Progenitor cell of endocrine pancreas (in vitro differentiated cells): ENCODE measurements at regions not wholly inside any gene's neighbourhood (a gene's known extent, or its start where the extent isn't known, plus 50 kb on each side); places are given as distances from the start of the nearest gene placed in this dataset.

Experiments
- DNase-seq: peaks from one replicate; pipeline ENCODE4 v3.0.0; 2021; ENCODE audit warnings: low spot score; ENCODE audit not compliant: unreplicated experiment
- H3K27ac Mint-ChIP-seq: 2 replicates; pipeline ENCODE4 v1.8.0; 2021; ENCODE audit warnings: mild to moderate bottlenecking, moderate library complexity, mixed read lengths
- H3K27me3 Mint-ChIP-seq: 2 replicates; pipeline ENCODE4 v1.8.0; 2021; ENCODE audit warnings: mixed read lengths
- H3K36me3 Mint-ChIP-seq: 2 replicates; pipeline ENCODE4 v1.8.0; 2022; ENCODE audit warnings: mixed read lengths; ENCODE audit not compliant: insufficient read depth
- H3K4me1 Mint-ChIP-seq: 2 replicates; pipeline ENCODE4 v1.8.0; 2021; ENCODE audit warnings: low read depth, mixed read lengths
- H3K4me3 Mint-ChIP-seq: 2 replicates; pipeline ENCODE4 v1.8.0; 2021; ENCODE audit warnings: low read depth, mild to moderate bottlenecking, moderate library complexity, mixed read lengths
- H3K9me3 Mint-ChIP-seq: 2 replicates; pipeline ENCODE4 v1.8.0; 2021; ENCODE audit warnings: low read depth, mixed read lengths
- TF ChIP-seq, protein P1 (sequence below): fragments of 200-600 bp; sonication (generic); IDR thresholded peaks from one replicate; pipeline ENCODE4 v1.5.0; 2021; ENCODE audit warnings: antibody characterized with exemption, mild to moderate bottlenecking; ENCODE audit not compliant: unreplicated experiment

DNA sequence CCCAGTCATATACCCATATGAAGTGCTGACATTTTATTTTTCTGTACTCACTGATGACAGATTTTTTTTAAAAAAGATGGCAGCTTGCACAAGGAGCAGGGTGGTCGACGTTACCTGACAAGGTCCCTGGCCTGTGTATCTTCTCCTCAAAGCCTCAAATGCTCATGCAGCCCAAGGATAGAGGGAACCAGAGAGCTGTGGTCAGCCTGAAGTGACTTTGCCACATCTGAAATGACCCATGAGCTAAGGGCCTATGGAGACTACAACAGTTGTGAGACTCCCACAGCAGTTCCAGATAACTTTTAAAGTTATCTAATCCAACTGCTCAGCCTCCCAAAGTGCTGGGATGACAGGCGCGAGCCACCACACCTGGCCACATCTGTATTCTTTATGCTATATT is 131.1 kb downstream of the GLUL start:
- H3K36me3 Mint-ChIP-seq, result no peaks in the 10 kb centered on the region
- H3K27ac Mint-ChIP-seq, result no peak overlapping the region
- H3K4me1 Mint-ChIP-seq, result peaks cover 6% of the 10 kb centered on the region
- H3K27me3 Mint-ChIP-seq, result no peaks in the 10 kb centered on the region
- no peak overlapping the region for H3K4me3 Mint-ChIP-seq
- H3K9me3 Mint-ChIP-seq, result no peaks in the 10 kb centered on the region
- TF ChIP-seq, protein P1, sequence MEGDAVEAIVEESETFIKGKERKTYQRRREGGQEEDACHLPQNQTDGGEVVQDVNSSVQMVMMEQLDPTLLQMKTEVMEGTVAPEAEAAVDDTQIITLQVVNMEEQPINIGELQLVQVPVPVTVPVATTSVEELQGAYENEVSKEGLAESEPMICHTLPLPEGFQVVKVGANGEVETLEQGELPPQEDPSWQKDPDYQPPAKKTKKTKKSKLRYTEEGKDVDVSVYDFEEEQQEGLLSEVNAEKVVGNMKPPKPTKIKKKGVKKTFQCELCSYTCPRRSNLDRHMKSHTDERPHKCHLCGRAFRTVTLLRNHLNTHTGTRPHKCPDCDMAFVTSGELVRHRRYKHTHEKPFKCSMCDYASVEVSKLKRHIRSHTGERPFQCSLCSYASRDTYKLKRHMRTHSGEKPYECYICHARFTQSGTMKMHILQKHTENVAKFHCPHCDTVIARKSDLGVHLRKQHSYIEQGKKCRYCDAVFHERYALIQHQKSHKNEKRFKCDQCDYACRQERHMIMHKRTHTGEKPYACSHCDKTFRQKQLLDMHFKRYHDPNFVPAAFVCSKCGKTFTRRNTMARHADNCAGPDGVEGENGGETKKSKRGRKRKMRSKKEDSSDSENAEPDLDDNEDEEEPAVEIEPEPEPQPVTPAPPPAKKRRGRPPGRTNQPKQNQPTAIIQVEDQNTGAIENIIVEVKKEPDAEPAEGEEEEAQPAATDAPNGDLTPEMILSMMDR, result no peak
- no peak for DNase-seq

DNA sequence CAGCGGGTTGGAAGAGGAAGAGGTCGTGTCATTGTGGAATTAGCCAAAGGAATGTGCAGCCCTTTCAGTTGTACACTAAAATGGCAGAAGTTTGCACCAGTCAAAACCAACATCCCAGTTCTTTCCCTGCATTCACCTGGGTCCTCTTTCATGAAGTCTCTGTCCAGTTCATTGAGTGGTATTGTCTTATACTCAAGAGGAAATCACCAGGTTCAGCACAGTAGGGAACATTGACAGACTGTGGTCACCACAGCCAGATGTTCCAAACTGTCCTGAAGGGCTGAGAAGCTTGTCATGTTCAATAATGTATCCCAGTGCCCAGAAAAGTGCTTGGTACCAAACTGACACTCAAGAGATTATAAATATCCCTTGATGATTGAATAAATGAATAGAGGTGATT is 131.6 kb downstream of the GLUL start:
- Mint-ChIP-seq H3K36me3 (no peaks in the 10 kb centered on the region), H3K27ac (no peak overlapping the region), H3K9me3 (no peaks in the 10 kb centered on the region), H3K4me1 (peaks cover 6% of the 10 kb centered on the region), H3K27me3 (no peaks in the 10 kb centered on the region), H3K4me3 (no peak overlapping the region)
- no peak for DNase-seq
- TF ChIP-seq, protein P1, result no peak

DNA sequence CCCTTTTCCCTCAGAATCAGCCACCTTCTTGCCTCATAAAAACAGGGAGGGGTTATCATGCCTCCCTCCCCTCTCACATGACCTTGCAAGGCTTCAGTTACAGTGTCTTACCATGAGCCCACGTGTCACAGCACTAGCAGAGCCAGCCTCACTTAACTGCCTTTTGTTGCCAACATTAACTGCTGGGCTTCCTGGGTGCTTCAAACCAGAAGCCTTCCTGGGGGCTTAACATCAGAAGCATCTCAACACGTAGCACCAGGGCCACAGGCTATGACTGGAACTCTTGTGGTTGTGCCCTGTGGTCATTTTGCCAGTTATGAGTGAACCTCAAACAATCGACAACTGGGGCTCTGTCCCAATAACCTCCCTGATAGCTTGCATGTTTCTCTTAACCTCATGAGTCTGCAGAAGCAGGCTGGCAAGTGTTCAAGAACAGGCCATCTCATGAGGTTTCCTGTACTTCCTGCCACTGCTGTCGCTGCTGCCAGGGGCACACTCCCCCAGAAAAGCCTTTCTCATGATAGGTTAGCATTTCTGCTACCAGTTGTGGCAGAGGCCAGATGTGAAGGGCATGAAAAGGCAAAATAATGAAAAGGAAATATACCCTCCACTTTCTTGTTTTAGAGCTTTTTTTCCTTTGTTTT is 132.2 kb downstream of the GLUL start:
- H3K27me3 Mint-ChIP-seq, result no peaks in the 10 kb centered on the region

DNA sequence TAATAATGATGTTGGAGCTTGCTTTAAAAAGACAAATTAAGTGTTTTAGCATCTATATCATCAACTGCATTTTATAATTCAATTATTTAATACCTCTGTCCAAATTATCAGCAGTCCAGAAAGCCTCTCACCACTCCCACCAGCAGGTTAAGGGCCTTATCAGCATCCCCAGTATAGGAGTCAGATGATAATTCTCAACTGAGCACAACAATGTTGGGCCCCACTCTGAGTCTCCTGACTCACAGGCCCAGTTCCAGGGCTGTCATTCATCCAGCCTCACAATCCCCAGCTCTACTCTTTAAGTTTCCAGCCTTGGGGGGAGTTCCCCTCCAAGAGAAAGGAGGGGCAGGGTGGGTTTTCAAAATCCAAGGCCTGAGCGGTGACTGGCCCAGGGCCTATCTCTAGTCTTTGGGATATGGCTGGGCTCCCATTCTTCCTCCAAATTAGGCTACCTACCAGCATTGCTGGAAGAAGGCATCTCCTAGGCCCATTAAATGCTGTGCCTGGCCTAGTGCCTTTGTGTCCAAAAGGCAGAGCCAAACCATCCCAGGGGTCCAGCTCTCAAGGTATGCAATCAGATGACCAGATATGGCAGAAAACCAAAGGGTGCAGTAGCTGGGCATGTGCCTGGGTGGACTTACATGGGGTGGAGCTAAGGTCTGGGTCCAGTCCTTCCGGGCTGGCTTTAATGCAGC is 134.1 kb downstream of the GLUL start:
- Mint-ChIP-seq H3K27ac (no peak overlapping the region), H3K36me3 (no peaks in the 10 kb centered on the region), H3K4me3 (no peak overlapping the region), H3K27me3 (no peaks in the 10 kb centered on the region), H3K9me3 (no peaks in the 10 kb centered on the region), H3K4me1 (peaks cover 1% of the 10 kb centered on the region)
- no peak for DNase-seq
- TF ChIP-seq, protein P1, result no peak

More for the DNA sequence above, 132.2 kb downstream of the GLUL start:
- H3K4me1 Mint-ChIP-seq, result peaks cover 6% of the 10 kb centered on the region
- no peak for DNase-seq
- no peaks in the 10 kb centered on the region for H3K9me3 Mint-ChIP-seq
- no peaks in the 10 kb centered on the region for H3K36me3 Mint-ChIP-seq
- no peak overlapping the region for H3K27ac Mint-ChIP-seq
- TF ChIP-seq, protein P1, result no peak
- no peak overlapping the region for H3K4me3 Mint-ChIP-seq

DNA sequence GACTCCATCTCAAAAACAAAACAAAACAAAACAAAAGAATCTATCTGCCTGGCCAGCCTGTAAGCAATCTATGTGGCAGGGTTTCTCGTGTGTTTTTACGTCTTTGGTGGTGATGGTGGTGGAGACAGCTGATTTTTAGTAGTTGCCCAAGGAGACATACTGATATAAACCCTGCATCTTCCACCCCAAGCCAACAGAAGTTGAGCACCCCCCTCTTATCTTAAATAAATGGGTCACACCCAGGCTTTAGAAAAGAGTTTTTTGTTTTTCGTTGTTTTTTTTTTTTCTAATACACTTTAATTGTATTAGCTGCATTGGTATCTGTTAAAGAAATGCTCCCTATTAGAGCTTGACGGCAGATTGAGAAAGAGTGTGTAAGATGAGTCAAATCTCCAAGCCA is 134.7 kb downstream of the GLUL start:
- Mint-ChIP-seq H3K27ac (no peak overlapping the region), H3K36me3 (no peaks in the 10 kb centered on the region), H3K9me3 (no peaks in the 10 kb centered on the region), H3K27me3 (no peaks in the 10 kb centered on the region), H3K4me3 (no peak overlapping the region), H3K4me1 (no peaks in the 10 kb centered on the region)
- no peak for DNase-seq
- TF ChIP-seq, protein P1, result no peak
